GM21723 (cell line): ENCODE measurements at regions not wholly inside any gene's neighbourhood (a gene's known extent, or its start where the extent isn't known, plus 50 kb on each side); places are given as distances from the start of the nearest gene placed in this dataset.

Experiments used
- ATAC-seq: cut with Tn5 transposase; IDR thresholded peaks from one replicate; pipeline ENCODE4 v1.9.1; 2021; ENCODE audit warnings: mild to moderate bottlenecking, moderate library complexity; ENCODE audit not compliant: unreplicated experiment

- no peak for ATAC-seq
Measured at GRCh38 chr1:50300297-50300696, 122.9 kb downstream of the DMRTA2 start.

- ATAC-seq = no peak
Measured at GRCh38 chr1:50295566-50295965, 127.7 kb downstream of the DMRTA2 start.

DNA sequence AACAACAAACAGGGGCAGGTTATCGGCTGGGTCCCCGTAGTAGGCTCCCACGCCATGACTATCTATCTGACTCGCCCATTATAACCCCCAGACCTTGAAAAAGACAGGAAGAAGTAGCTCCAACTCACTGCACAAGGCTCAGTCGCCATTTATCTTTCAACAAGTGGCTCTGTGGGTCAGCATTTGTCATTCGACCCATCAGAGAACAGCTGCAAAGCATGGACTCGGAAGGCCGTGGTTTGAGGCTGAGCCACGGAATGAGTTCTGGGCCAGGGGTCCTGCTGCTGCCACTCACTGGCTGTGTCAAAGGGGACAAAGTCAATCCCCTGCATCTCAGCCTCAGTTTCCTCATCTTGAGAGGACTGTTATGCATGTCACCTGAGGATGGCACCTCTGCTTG lies 131.0 kb downstream of the DMRTA2 start:
- ATAC-seq = no peak

- no peak for ATAC-seq
Measured at GRCh38 chr1:50289495-50289894, 133.7 kb downstream of the DMRTA2 start.

DNA sequence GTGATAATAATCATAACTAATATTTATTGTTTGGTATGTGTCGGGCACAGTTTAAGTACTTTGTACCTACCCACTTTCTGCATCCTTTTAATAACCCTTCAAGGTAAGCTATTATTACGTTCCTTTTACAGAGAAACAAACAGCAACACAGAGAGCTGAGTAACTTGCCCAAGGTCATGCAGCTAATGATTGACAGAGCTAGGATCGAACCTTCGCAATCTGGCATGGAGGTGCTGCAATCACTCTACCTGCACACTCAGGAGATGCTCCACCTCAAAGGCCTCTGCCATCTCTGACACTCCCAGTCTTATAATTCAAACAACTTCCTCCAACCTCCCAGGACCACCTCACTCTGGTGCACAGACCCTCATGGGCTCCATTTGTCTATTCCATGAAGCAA lies 137.2 kb downstream of the DMRTA2 start:
- no peak for ATAC-seq

DNA sequence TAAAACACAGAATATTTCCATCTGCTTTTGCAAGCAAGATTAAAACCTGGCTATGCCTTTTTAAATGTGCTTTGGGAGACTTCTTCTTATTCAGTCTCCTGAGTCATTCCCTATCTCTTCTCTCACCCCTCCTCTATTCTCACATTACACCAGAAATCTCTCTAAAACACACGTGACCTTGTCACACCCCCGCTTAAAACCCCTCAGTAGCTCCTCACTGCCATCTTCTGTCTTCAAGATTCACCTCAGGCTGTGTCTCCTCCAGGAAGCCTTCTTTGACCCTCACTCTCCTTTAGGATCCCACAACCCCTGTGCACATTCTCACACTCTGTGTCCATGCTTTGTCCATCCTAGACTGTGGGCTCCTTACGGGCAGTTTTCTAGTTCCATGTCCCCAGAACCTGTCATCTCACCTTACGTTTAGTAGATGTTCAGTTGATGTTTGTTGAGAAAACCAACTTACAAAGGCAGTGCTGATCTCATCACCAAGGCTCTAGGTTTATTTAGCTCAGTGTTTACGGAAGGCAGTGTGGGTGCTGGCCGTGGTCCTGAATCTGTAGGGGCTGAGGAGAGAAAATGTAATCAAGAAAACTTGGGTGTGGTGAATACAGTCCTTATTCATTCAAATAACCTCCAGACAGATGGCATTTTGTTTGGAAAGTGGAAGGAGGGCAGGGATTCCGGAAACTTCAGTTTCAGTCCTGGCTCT lies 143.5 kb downstream of the DMRTA2 start:
- ATAC-seq = no peak

GRCh38 chr1:50278961-50279360 lies 144.3 kb downstream of the DMRTA2 start:
- ATAC-seq = no peak

- ATAC-seq = no peak
Measured at GRCh38 chr1:50278410-50278809, 144.8 kb downstream of the DMRTA2 start.

GRCh38 chr1:50275566-50275965 lies 147.7 kb downstream of the DMRTA2 start:
- no peak for ATAC-seq

DNA sequence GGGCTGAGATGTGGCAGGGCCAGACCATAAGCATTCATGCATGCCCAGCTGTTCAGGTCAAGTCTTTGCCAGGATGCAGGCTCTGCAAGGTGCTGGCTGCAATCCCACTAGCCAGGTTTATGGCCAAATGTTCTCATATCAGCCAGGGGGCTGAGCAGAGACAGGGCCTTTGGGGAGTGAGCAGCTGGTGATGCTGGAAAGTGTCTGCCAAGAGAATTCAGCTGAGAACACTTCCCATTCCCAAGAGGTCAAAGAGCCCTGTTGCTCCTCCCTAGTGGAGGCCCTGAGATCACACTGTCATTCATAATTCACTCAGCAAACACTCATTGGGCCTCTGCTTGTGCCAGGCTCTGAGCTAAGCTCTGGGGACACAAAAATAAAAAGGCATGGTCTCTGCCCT lies 150.3 kb downstream of the DMRTA2 start:
- no peak for ATAC-seq

DNA sequence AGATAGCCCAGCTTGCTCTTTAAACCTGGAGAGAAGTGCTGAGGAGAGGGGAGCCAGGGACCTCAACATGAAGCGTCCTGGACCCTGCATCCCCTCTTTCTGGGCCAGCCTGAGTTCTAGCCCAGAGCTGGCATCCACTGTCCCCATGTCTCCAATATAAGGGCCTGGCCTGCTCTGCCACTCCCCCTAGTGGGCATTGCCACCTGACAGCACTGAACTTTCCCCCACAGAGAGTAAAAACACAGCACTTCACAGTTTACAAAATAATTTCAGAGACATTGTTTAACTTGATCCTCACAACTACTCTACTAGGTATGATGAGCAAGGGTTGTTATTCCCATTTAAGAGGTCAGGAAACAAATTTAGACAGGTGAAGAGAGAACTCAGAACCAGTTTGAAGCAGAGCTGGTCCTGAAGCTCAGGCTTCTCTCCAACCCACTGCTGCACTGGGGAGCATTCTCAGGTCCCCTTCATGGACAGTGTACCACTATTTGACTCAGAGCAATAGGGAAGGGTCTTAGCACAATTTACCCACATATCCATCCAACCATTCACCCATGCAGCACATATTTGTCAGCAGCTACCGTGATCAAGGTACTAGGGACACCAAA lies 151.2 kb downstream of the DMRTA2 start:
- peak; percentile 61 for ATAC-seq

- no peak for ATAC-seq
Measured at GRCh38 chr1:50271337-50271736, 151.9 kb downstream of the DMRTA2 start.

GRCh38 chr1:50270926-50271325 lies 152.3 kb downstream of the DMRTA2 start:
- no peak for ATAC-seq

DNA sequence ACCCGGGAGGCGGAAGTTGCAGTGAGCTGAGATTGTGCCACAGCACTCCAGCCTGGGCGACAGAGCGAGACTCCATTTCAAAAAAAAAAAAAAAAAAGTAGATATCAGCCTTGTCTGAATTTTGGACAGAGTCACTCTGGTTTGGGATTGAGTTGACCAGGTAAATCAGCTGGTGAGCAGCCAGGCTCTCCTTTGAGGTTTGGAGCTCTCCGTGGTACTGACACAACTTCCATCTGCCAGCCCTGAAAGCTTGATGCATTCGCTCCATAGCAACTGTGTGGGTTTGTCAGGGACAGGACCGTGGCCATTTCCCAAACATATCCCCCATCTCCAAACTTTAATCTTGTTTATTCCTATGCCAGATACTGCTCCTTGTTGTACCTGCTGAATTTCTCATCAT lies 155.2 kb downstream of the DMRTA2 start:
- no peak for ATAC-seq

GRCh38 chr1:50266509-50266908 lies 156.7 kb downstream of the DMRTA2 start:
- ATAC-seq = no peak

- ATAC-seq = no peak
Measured at GRCh38 chr1:50265790-50266314, 157.1 kb downstream of the ELAVL4 start.

GRCh38 chr1:50264590-50264989 lies 155.9 kb downstream of the ELAVL4 start:
- ATAC-seq = no peak

DNA sequence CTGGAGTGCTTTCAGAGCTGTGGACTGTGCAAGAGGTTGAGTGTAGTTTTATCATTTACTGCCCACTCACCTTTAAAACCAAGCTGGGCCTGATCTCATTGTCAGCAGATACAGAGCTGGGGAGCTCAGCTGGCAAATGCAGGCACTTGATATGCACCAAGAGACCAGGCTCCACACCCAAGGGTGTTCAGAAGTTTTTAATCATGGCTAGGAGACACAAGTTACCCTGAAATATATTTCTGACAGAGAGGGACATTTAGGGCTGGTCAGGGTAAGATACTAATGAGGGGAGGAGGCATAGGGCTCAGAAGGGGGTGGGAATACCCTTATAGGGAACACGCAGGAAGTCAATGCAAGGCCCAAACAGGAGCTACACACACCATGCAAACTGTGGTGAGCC lies 153.7 kb downstream of the ELAVL4 start:
- no peak for ATAC-seq

GRCh38 chr1:50261951-50262350 lies 153.2 kb downstream of the ELAVL4 start:
- no peak for ATAC-seq

DNA sequence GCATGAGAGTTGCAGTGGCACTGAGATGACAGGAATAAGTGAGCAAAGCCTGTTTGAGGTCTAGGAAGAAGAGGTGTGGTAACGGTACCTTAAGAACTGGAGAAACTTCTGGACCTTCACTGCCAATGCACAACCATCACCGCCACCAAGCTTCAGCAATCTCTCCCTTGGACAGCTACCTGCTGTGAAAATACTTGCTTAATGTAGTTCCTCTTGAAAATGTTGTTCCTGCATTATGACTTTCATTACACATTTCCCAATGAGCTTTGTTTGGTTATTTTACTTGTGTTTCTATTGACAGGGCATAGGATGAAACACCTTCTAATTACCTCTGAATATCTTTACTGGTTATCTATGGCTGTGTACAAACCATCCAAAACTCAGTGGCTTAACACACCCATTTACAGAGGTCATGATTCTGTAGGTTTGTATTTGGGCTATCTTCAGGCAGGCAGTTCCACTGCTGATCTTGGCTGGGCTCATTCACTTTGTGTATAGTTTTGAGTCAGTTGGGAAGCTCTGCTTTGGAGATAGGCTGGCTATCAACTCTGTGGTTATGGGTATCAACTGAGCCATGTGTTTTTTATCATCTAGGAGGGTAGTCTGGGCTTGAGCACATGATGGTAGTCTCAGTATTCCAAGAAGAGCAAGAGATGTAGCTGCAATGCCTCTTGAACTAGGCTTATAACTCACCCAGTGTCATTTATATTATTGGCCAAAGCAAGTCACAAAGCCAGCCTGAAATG lies 149.4 kb downstream of the ELAVL4 start:
- ATAC-seq = no peak

DNA sequence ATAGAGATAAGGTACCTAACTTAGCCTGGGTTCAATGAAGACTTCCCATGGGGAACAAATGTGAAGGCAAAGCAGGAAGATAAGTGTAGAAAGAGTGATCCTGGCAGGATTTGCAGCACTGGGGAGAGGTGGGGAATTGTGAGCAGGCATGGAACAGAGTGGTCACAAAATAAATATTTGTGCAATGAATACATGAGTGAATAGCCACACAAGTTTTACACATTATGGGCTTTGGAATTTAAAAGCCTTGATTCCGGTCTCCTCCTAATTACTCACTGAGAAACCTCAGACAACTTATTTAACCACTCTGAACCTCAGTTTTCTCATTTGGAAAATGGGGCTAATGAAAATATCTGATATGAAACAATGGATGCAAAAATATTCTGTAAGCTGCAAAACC lies 148.3 kb downstream of the ELAVL4 start:
- ATAC-seq = no peak
